ENCODE measurements at regions not wholly inside any gene's neighbourhood (a gene's known extent, or its start where the extent isn't known, plus 50 kb on each side); places are given as distances from the start of the nearest gene placed in this dataset.
"Not testable (repeated sequence)": the region's sequence is repeated elsewhere in the genome, so short reads cannot be mapped to it uniquely, and the experiment has no call there.

- DNase-seq, result no peak
These were observed 388.5 kb upstream of the UBE2E3 start for GRCh38 chr2:180591947-180592346.

- DNase-seq, result not testable (repeated sequence)
These were observed 389.2 kb upstream of the UBE2E3 start for GRCh38 chr2:180591093-180591781.

- no peak for DNase-seq
These were observed 396.8 kb upstream of the UBE2E3 start for GRCh38 chr2:180583441-180584140.

GRCh38 chr2:180579388-180579787, 401.0 kb upstream of the UBE2E3 start:
- no peak for DNase-seq

GRCh38 chr2:180578441-180578840, 402.0 kb upstream of the UBE2E3 start:
- DNase-seq, result no peak

GRCh38 chr2:180577567-180577966, 402.8 kb upstream of the UBE2E3 start:
- DNase-seq, result no peak

GRCh38 chr2:180573951-180574350, 406.5 kb upstream of the UBE2E3 start:
- DNase-seq, result no peak

- DNase-seq, result peak; percentile 46
These were observed 408.1 kb upstream of the UBE2E3 start for GRCh38 chr2:180572346-180572745.

GRCh38 chr2:180571559-180571958, 408.8 kb upstream of the UBE2E3 start:
- DNase-seq, result peak; percentile 79

- DNase-seq, result peak; percentile 9
These were observed 409.5 kb upstream of the UBE2E3 start for GRCh38 chr2:180570864-180571263.

GRCh38 chr2:180564051-180564450, 416.4 kb upstream of the UBE2E3 start:
- no peak for DNase-seq

GRCh38 chr2:180562378-180562777, 418.0 kb upstream of the UBE2E3 start:
- DNase-seq, result no peak

GRCh38 chr2:180559771-180560170, 420.6 kb upstream of the UBE2E3 start:
- DNase-seq, result peak; percentile 4

GRCh38 chr2:180559038-180559437, 421.4 kb upstream of the UBE2E3 start:
- DNase-seq, result no peak

GRCh38 chr2:180555391-180555965, 424.9 kb upstream of the UBE2E3 start:
- DNase-seq, result no peak

GRCh38 chr2:180554330-180554729, 426.1 kb upstream of the UBE2E3 start:
- DNase-seq, result no peak

GRCh38 chr2:180553094-180553715, 427.2 kb upstream of the UBE2E3 start:
- DNase-seq, result no peak

- DNase-seq, result no peak
These were observed 437.9 kb upstream of the UBE2E3 start for GRCh38 chr2:180542511-180542910.

- no peak for DNase-seq
These were observed 439.6 kb upstream of the UBE2E3 start for GRCh38 chr2:180540761-180541160.

GRCh38 chr2:180539541-180539940, 440.9 kb upstream of the UBE2E3 start:
- no peak for DNase-seq

- no peak for DNase-seq
These were observed 445.1 kb upstream of the UBE2E3 start for GRCh38 chr2:180535289-180535688.

- not testable (repeated sequence) for DNase-seq
These were observed 448.6 kb upstream of the UBE2E3 start for GRCh38 chr2:180531787-180532186.

GRCh38 chr2:180524499-180524898, 455.9 kb upstream of the UBE2E3 start:
- DNase-seq, result peak; percentile 2
